Fibroblast of the aortic adventitia (primary cell): ENCODE measurements at regions not wholly inside any gene's neighbourhood (a gene's known extent, or its start where the extent isn't known, plus 50 kb on each side); places are given as distances from the start of the nearest gene placed in this dataset.

Experiments
- DNase-seq: peaks from one replicate; pipeline ENCODE4 v3.0.0-alpha.2; 2010; ENCODE audit warnings: low read depth
- H3K4me3 ChIP-seq: 2 replicates; pipeline ENCODE4 v1.5.1; 2011; ENCODE audit warnings: low read depth, mild to moderate bottlenecking, control low read depth, low read length, moderate library complexity
- CTCF ChIP-seq: IDR thresholded peaks from 2 replicates; pipeline ENCODE4 v1.5.1; 2011; ENCODE audit warnings: mild to moderate bottlenecking, low read length, control low read depth, inconsistent platforms; ENCODE audit not compliant: insufficient read depth

GRCh38 chr3:116896116-116896515, 186.5 kb downstream of the TUSC7 start:
- H3K4me3 ChIP-seq = no peak overlapping the region

GRCh38 chr3:116897382-116897781, 187.8 kb downstream of the TUSC7 start:
- no peak for TF ChIP-seq CTCF

More at GRCh38 chr3:116896116-116896515, 186.5 kb downstream of the TUSC7 start:
- TF ChIP-seq CTCF = no peak
- DNase-seq = no peak

GRCh38 chr3:116899253-116899652, 189.7 kb downstream of the TUSC7 start:
- no peak for DNase-seq
- no peak overlapping the region for H3K4me3 ChIP-seq
- no peak for TF ChIP-seq CTCF

More at GRCh38 chr3:116897382-116897781, 187.8 kb downstream of the TUSC7 start:
- no peak for DNase-seq
- H3K4me3 ChIP-seq = no peak overlapping the region

- TF ChIP-seq CTCF = no peak
- no peak for DNase-seq
- no peak overlapping the region for H3K4me3 ChIP-seq
These were observed 195.8 kb downstream of the TUSC7 start for GRCh38 chr3:116905334-116905733.

GRCh38 chr3:116905794-116906193, 196.2 kb downstream of the TUSC7 start:
- no peak overlapping the region for H3K4me3 ChIP-seq
- no peak for TF ChIP-seq CTCF
- no peak for DNase-seq

- no peak for TF ChIP-seq CTCF
- no peak for DNase-seq
- H3K4me3 ChIP-seq = no peak overlapping the region
These were observed 202.5 kb downstream of the TUSC7 start for GRCh38 chr3:116912116-116912515.

GRCh38 chr3:116914004-116914403, 204.4 kb downstream of the TUSC7 start:
- H3K4me3 ChIP-seq = no peak overlapping the region
- TF ChIP-seq CTCF = no peak
- DNase-seq = no peak
